Brain microvascular endothelial cell (primary cell): ENCODE measurements at regions not wholly inside any gene's neighbourhood (a gene's known extent, or its start where the extent isn't known, plus 50 kb on each side); places are given as distances from the start of the nearest gene placed in this dataset.

Experiments
- DNase-seq: peaks from one replicate; pipeline ENCODE4 v3.0.0-alpha.2; 2020
- H3K27ac ChIP-seq: fragments of 250-450 bp; sonication (Bioruptor Pico); 2 replicates; pipeline ENCODE4 v1.5.1; 2020; ENCODE audit warnings: mild to moderate bottlenecking, moderate library complexity
- H3K27me3 ChIP-seq: fragments of 250-450 bp; sonication (Bioruptor Pico); replicated peaks from 2 replicates; pipeline ENCODE4 v1.5.1; 2020; ENCODE audit warnings: mild to moderate bottlenecking
- H3K36me3 ChIP-seq: fragments of 250-450 bp; sonication (Bioruptor Pico); replicated peaks from 2 replicates; pipeline ENCODE4 v1.5.1; 2020; ENCODE audit warnings: mild to moderate bottlenecking
- H3K4me3 ChIP-seq: 2 replicates; pipeline ENCODE4 v1.5.1; 2011; ENCODE audit warnings: low read depth, mild to moderate bottlenecking, control low read depth, low read length, moderate library complexity
- in situ Hi-C: cut with HindIII; loops from 2 replicates; pipeline ENCODE4 v1.10.0; 2017; ENCODE audit warnings: low sequenced_read_pairs, low pct_ligation_motif_present
- TF ChIP-seq, protein P1 (sequence below): IDR thresholded peaks from 2 replicates; pipeline ENCODE4 v1.5.1; 2011; ENCODE audit warnings: low read depth, mild to moderate bottlenecking, moderate library complexity, low read length, control low read depth, inconsistent platforms; ENCODE audit errors: missing control alignments

DNA sequence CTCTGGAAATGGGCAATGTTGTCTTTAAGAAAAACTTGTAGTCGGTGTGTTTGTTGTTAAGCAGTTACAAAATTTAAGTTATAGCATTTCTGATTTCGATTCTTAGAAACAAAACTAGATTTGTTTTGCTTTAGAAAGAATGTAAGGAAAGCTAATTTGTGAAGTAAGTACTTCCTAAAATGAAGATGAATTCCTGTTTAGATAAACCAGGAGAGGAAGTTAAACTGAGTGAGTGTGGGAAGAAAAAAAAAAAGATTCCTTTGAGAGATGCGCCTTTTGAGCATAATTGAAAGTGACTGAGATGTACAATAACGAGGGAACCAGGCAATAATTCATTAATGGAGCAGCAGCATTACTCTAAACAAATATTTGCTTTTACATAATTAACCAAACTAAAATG lies 52.4 kb upstream of the ALOX12 start:
- no peak overlapping the region for H3K4me3 ChIP-seq
- H3K27me3 ChIP-seq: no peaks in the 10 kb centered on the region
- DNase-seq: no peak
- H3K36me3 ChIP-seq: no peaks in the 10 kb centered on the region
- H3K27ac ChIP-seq: no peak overlapping the region
- TF ChIP-seq, protein P1, sequence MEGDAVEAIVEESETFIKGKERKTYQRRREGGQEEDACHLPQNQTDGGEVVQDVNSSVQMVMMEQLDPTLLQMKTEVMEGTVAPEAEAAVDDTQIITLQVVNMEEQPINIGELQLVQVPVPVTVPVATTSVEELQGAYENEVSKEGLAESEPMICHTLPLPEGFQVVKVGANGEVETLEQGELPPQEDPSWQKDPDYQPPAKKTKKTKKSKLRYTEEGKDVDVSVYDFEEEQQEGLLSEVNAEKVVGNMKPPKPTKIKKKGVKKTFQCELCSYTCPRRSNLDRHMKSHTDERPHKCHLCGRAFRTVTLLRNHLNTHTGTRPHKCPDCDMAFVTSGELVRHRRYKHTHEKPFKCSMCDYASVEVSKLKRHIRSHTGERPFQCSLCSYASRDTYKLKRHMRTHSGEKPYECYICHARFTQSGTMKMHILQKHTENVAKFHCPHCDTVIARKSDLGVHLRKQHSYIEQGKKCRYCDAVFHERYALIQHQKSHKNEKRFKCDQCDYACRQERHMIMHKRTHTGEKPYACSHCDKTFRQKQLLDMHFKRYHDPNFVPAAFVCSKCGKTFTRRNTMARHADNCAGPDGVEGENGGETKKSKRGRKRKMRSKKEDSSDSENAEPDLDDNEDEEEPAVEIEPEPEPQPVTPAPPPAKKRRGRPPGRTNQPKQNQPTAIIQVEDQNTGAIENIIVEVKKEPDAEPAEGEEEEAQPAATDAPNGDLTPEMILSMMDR: no peak
- in situ Hi-C loops: no loop called here
